Glomerular visceral epithelial cell (primary cell): ENCODE measurements at regions not wholly inside any gene's neighbourhood (a gene's known extent, or its start where the extent isn't known, plus 50 kb on each side); places are given as distances from the start of the nearest gene placed in this dataset.

Experiments used
- DNase-seq: peaks from one replicate; pipeline ENCODE4 v3.0.0-alpha.2; 2016; ENCODE audit errors: extremely low spot score

- DNase-seq, result no peak
These were observed 1142.3 kb downstream of the NLGN4X start for GRCh38 chrX:5086388-5086787.

GRCh38 chrX:5084279-5084678 is 1144.4 kb downstream of the NLGN4X start:
- DNase-seq, result no peak

- no peak for DNase-seq
These were observed 1146.0 kb downstream of the NLGN4X start for GRCh38 chrX:5082705-5083104.

- no peak for DNase-seq
These were observed 1147.9 kb downstream of the NLGN4X start for GRCh38 chrX:5080791-5081190.

GRCh38 chrX:5068550-5068949 is 1160.1 kb downstream of the NLGN4X start:
- DNase-seq, result no peak

- DNase-seq, result no peak
These were observed 1170.9 kb downstream of the NLGN4X start for GRCh38 chrX:5057786-5058185.

GRCh38 chrX:5054852-5055251 is 1173.8 kb downstream of the NLGN4X start:
- no peak for DNase-seq

GRCh38 chrX:5051831-5052491 is 1176.7 kb downstream of the NLGN4X start:
- peak; percentile 90 for DNase-seq

GRCh38 chrX:5042563-5042962 is 1186.1 kb downstream of the NLGN4X start:
- no peak for DNase-seq

GRCh38 chrX:5031792-5032191 is 1196.9 kb downstream of the NLGN4X start:
- DNase-seq, result no peak

- no peak for DNase-seq
These were observed 1213.2 kb downstream of the NLGN4X start for GRCh38 chrX:5015451-5015850.

GRCh38 chrX:4994855-4995254 is 1233.8 kb downstream of the NLGN4X start:
- no peak for DNase-seq

GRCh38 chrX:4978613-4979012 is 1250.1 kb downstream of the NLGN4X start:
- no peak for DNase-seq

- DNase-seq, result no peak
These were observed 1257.0 kb downstream of the NLGN4X start for GRCh38 chrX:4971646-4972045.

- no peak for DNase-seq
These were observed 1250.7 kb upstream of the PRKX start for GRCh38 chrX:4964112-4964511.

GRCh38 chrX:4963432-4963831 is 1250.0 kb upstream of the PRKX start:
- DNase-seq, result no peak

- no peak for DNase-seq
These were observed 1231.3 kb upstream of the PRKX start for GRCh38 chrX:4944767-4945166.

GRCh38 chrX:4936315-4936714 is 1222.9 kb upstream of the PRKX start:
- no peak for DNase-seq

GRCh38 chrX:4935846-4936245 is 1222.4 kb upstream of the PRKX start:
- no peak for DNase-seq

GRCh38 chrX:4935401-4935800 is 1222.0 kb upstream of the PRKX start:
- no peak for DNase-seq

GRCh38 chrX:4932790-4933189 is 1219.3 kb upstream of the PRKX start:
- no peak for DNase-seq

- DNase-seq, result no peak
These were observed 1217.0 kb upstream of the PRKX start for GRCh38 chrX:4930426-4930825.

- no peak for DNase-seq
These were observed 1212.5 kb upstream of the PRKX start for GRCh38 chrX:4925911-4926310.

GRCh38 chrX:4909348-4909747 is 1195.9 kb upstream of the PRKX start:
- no peak for DNase-seq
